Trophoblast cell (in vitro differentiated cells and primary cell): ENCODE measurements at regions not wholly inside any gene's neighbourhood (a gene's known extent, or its start where the extent isn't known, plus 50 kb on each side); places are given as distances from the start of the nearest gene placed in this dataset.
"Not testable (repeated sequence)": the region's sequence is repeated elsewhere in the genome, so short reads cannot be mapped to it uniquely, and the experiment has no call there.

Experiments used
- DNase-seq, 2 donors: peaks; one replicate each; pipeline ENCODE4 v3.0.0-alpha.2; 2016
- H2AFZ ChIP-seq: 2 replicates; pipeline ENCODE4 v1.6.1; 2013; ENCODE audit warnings: low read length, moderate library complexity, mild to moderate bottlenecking; ENCODE audit not compliant: insufficient read depth, poor library complexity
- H2AK5ac ChIP-seq: 2 replicates; pipeline ENCODE4 v1.6.1; 2013; ENCODE audit warnings: mild to moderate bottlenecking, low read length
- H2BK120ac ChIP-seq: 2 replicates; pipeline ENCODE4 v1.6.1; 2013; ENCODE audit warnings: low read length, mild to moderate bottlenecking, moderate library complexity; ENCODE audit not compliant: insufficient read depth, poor library complexity
- H2BK12ac ChIP-seq: 2 replicates; pipeline ENCODE4 v1.6.1; 2013; ENCODE audit warnings: mild to moderate bottlenecking, low read length, moderate library complexity
- H2BK5ac ChIP-seq: 2 replicates; pipeline ENCODE4 v1.6.1; 2013; ENCODE audit warnings: low read length, low read depth, moderate library complexity, mild to moderate bottlenecking; ENCODE audit not compliant: poor library complexity
- H3K14ac ChIP-seq: 2 replicates; pipeline ENCODE4 v1.6.1; 2013; ENCODE audit warnings: mild to moderate bottlenecking, low read length
- H3K18ac ChIP-seq: 2 replicates; pipeline ENCODE4 v1.6.1; 2013; ENCODE audit warnings: mild to moderate bottlenecking, low read length
- H3K23ac ChIP-seq: 2 replicates; pipeline ENCODE4 v1.6.1; 2013; ENCODE audit warnings: low read length
- H3K27ac ChIP-seq: 2 replicates; pipeline ENCODE4 v1.5.1; 2013; ENCODE audit warnings: low read depth, mild to moderate bottlenecking, inconsistent platforms, low read length, moderate library complexity
- H3K27me3 ChIP-seq: 2 replicates; pipeline ENCODE4 v1.6.1; 2013; ENCODE audit warnings: inconsistent platforms, mild to moderate bottlenecking, low read length, moderate library complexity; ENCODE audit not compliant: insufficient read depth
- H3K36me3 ChIP-seq, 2 experiments: 1 replicate in 1 of 2; 2 replicates in 1 of 2; pipeline ENCODE4 v1.6.1; 2013; ENCODE audit warnings: low read length in 2 of 2, mild to moderate bottlenecking in 2 of 2, moderate library complexity in 1 of 2; ENCODE audit not compliant: insufficient read depth in 2 of 2, control insufficient read depth in 1 of 2
- H3K4ac ChIP-seq: 2 replicates; pipeline ENCODE4 v1.6.1; 2013; ENCODE audit warnings: low read depth, mild to moderate bottlenecking, low read length, moderate library complexity
- H3K4me1 ChIP-seq, 2 experiments: 1 replicate in 1 of 2; 2 replicates in 1 of 2; pipeline ENCODE4 v1.6.1; 2013; ENCODE audit warnings: low read length in 2 of 2, mild to moderate bottlenecking in 2 of 2, moderate library complexity in 1 of 2; ENCODE audit not compliant: insufficient read depth in 2 of 2, control insufficient read depth in 1 of 2
- H3K4me2 ChIP-seq: 2 replicates; pipeline ENCODE4 v1.6.1; 2013; ENCODE audit warnings: inconsistent platforms, mild to moderate bottlenecking, low read length, moderate library complexity
- H3K4me3 ChIP-seq: 2 replicates; pipeline ENCODE4 v1.5.1; 2013; ENCODE audit warnings: mild to moderate bottlenecking, low read depth, low read length, inconsistent platforms
- H3K79me1 ChIP-seq: one replicate; pipeline ENCODE4 v1.6.1; 2013; ENCODE audit warnings: low read length
- H3K79me2 ChIP-seq: 2 replicates; pipeline ENCODE4 v1.6.1; 2013; ENCODE audit warnings: low read length, mild to moderate bottlenecking; ENCODE audit not compliant: control insufficient read depth, insufficient read depth, poor library complexity
- H3K9ac ChIP-seq: 2 replicates; pipeline ENCODE4 v1.6.1; 2013; ENCODE audit warnings: mild to moderate bottlenecking, low read length
- H3K9me3 ChIP-seq: 2 replicates; pipeline ENCODE4 v1.6.1; 2013; ENCODE audit warnings: low read depth, mild to moderate bottlenecking, control low read depth, inconsistent platforms, low read length; ENCODE audit not compliant: insufficient read depth
- H4K12ac ChIP-seq: 2 replicates; pipeline ENCODE4 v1.6.1; 2013; ENCODE audit warnings: low read depth, mild to moderate bottlenecking, low read length, moderate library complexity
- H4K8ac ChIP-seq: 2 replicates; pipeline ENCODE4 v1.6.1; 2013; ENCODE audit warnings: low read depth, mild to moderate bottlenecking, low read length, moderate library complexity
- H4K91ac ChIP-seq: one replicate; pipeline ENCODE4 v1.6.1; 2013; ENCODE audit warnings: low read depth, mild to moderate bottlenecking, low read length, moderate library complexity
- WGBS: extraction: QIAGEN DNeasy Blood & Tissue Kit; methylation state at CpG from one replicate; pipeline ENCODE4 v1.1.7; 2013; ENCODE audit warnings: missing lambda C conversion rate; ENCODE audit not compliant: insufficient read length, insufficient coverage; ENCODE audit errors: extremely low coverage; 5-methylcytosine and 5-hydroxymethylcytosine counted together

- no peak overlapping the region for H2AFZ ChIP-seq
- no CpG with 5 or more reads among the region's 2 CpGs for WGBS
Observed at GRCh38 chr10:52598936-52599335, 173.6 kb downstream of the MBL2 start.

GRCh38 chr10:52599551-52600200 lies 172.9 kb downstream of the MBL2 start:
- H3K23ac ChIP-seq, result no peak overlapping the region
- no peaks in the 10 kb centered on the region for H3K4me1 ChIP-seq
- no peak overlapping the region for H3K4me3 ChIP-seq
- H3K14ac ChIP-seq, result no peak overlapping the region
- H3K18ac ChIP-seq, result no peak overlapping the region
- H2BK120ac ChIP-seq, result no peak overlapping the region
- H4K12ac ChIP-seq, result no peak overlapping the region
- no peaks in the 10 kb centered on the region for H3K9me3 ChIP-seq
- H3K4me2 ChIP-seq, result no peak overlapping the region
- H2BK5ac ChIP-seq, result no peak overlapping the region
- no peak overlapping the region for H3K9ac ChIP-seq
- no peak overlapping the region for H3K4ac ChIP-seq
- no peaks in the 10 kb centered on the region for H3K79me2 ChIP-seq
- no peaks in the 10 kb centered on the region for H3K27me3 ChIP-seq
- no peak overlapping the region for H3K27ac ChIP-seq
- WGBS, result no CpG with 5 or more reads among the region's 5 CpGs
- H2BK12ac ChIP-seq, result no peak overlapping the region
- no peaks in the 10 kb centered on the region for H3K79me1 ChIP-seq
- no peak overlapping the region for H2AK5ac ChIP-seq
- H3K36me3 ChIP-seq, result no peaks in the 10 kb centered on the region
- DNase-seq, result no peak
- H4K8ac ChIP-seq, result no peak overlapping the region
- no peak overlapping the region for H4K91ac ChIP-seq
- H2AFZ ChIP-seq, result no peak overlapping the region

More at GRCh38 chr10:52598936-52599335, 173.6 kb downstream of the MBL2 start:
- no peak overlapping the region for H2BK5ac ChIP-seq
- H3K9me3 ChIP-seq, result no peaks in the 10 kb centered on the region
- no peaks in the 10 kb centered on the region for H3K36me3 ChIP-seq
- no peaks in the 10 kb centered on the region for H3K79me2 ChIP-seq
- H3K9ac ChIP-seq, result no peak overlapping the region
- no peak overlapping the region for H2AK5ac ChIP-seq
- H3K4me3 ChIP-seq, result no peak overlapping the region
- no peak overlapping the region for H4K8ac ChIP-seq
- H3K27me3 ChIP-seq, result no peaks in the 10 kb centered on the region
- H3K79me1 ChIP-seq, result no peaks in the 10 kb centered on the region
- H2BK12ac ChIP-seq, result no peak overlapping the region
- H3K14ac ChIP-seq, result no peak overlapping the region
- no peak overlapping the region for H3K27ac ChIP-seq
- H3K18ac ChIP-seq, result no peak overlapping the region
- H4K12ac ChIP-seq, result no peak overlapping the region
- no peak overlapping the region for H2BK120ac ChIP-seq
- H3K4me1 ChIP-seq, result no peaks in the 10 kb centered on the region
- no peak overlapping the region for H3K23ac ChIP-seq
- H4K91ac ChIP-seq, result no peak overlapping the region
- no peak overlapping the region for H3K4me2 ChIP-seq
- no peak overlapping the region for H3K4ac ChIP-seq
- no peak for DNase-seq

DNA sequence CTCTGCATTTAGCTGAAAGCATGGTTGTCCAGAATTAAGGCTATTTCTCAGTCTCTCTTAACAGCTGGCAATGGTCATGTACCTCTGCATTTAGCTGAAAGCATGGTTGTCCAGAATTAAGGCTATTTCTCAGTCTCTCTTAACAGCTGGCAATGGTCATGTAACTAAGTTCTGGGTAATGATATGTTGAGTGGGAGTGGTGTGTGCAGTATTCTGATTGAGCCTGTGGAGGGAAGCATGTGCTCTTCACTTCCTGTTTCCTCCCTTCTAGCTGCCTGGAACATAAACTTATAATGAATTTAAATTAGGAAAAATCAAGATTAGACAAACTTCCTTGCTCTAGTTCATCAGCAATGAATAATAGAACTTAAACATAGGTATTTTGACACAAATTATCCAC lies 168.5 kb downstream of the MBL2 start:
- not testable (repeated sequence) for H3K79me2 ChIP-seq, H4K8ac ChIP-seq, DNase-seq

GRCh38 chr10:52609071-52609470 lies 163.5 kb downstream of the MBL2 start:
- no peak overlapping the region for H4K8ac ChIP-seq
- no peak overlapping the region for H4K12ac ChIP-seq
- no peaks in the 10 kb centered on the region for H3K36me3 ChIP-seq
- no peak overlapping the region for H2BK12ac ChIP-seq
- H3K79me2 ChIP-seq, result no peaks in the 10 kb centered on the region
- H3K79me1 ChIP-seq, result no peaks in the 10 kb centered on the region
- no peak overlapping the region for H3K9ac ChIP-seq
- no peak overlapping the region for H3K4me2 ChIP-seq
- no peaks in the 10 kb centered on the region for H3K9me3 ChIP-seq
- DNase-seq, result no peak
- no peak overlapping the region for H2BK120ac ChIP-seq
- WGBS, result no CpG with 5 or more reads among the region's 1 CpG
- no peak overlapping the region for H2BK5ac ChIP-seq
- H2AK5ac ChIP-seq, result no peak overlapping the region
- no peak overlapping the region for H2AFZ ChIP-seq
- H3K4me1 ChIP-seq, result no peaks in the 10 kb centered on the region
- no peak overlapping the region for H3K23ac ChIP-seq
- no peak overlapping the region for H3K4ac ChIP-seq
- H3K27me3 ChIP-seq, result no peaks in the 10 kb centered on the region
- H3K4me3 ChIP-seq, result no peak overlapping the region
- H3K14ac ChIP-seq, result no peak overlapping the region
- no peak overlapping the region for H4K91ac ChIP-seq
- H3K18ac ChIP-seq, result no peak overlapping the region
- no peak overlapping the region for H3K27ac ChIP-seq

More for the DNA sequence above, 168.5 kb downstream of the MBL2 start:
- not testable (repeated sequence) for H2BK120ac ChIP-seq, H4K12ac ChIP-seq, H3K27ac ChIP-seq, H2BK12ac ChIP-seq, H3K4ac ChIP-seq, H3K14ac ChIP-seq, H3K18ac ChIP-seq, H3K4me3 ChIP-seq, H3K4me2 ChIP-seq, H4K91ac ChIP-seq, H2BK5ac ChIP-seq, H3K27me3 ChIP-seq, H2AK5ac ChIP-seq, H2AFZ ChIP-seq, H3K23ac ChIP-seq, H3K36me3 ChIP-seq, H3K4me1 ChIP-seq, H3K79me1 ChIP-seq, H3K9me3 ChIP-seq, H3K9ac ChIP-seq
